ENCODE measurements at regions not wholly inside any gene's neighbourhood (a gene's known extent, or its start where the extent isn't known, plus 50 kb on each side); places are given as distances from the start of the nearest gene placed in this dataset.
"Not testable (repeated sequence)": the region's sequence is repeated elsewhere in the genome, so short reads cannot be mapped to it uniquely, and the experiment has no call there.

DNA sequence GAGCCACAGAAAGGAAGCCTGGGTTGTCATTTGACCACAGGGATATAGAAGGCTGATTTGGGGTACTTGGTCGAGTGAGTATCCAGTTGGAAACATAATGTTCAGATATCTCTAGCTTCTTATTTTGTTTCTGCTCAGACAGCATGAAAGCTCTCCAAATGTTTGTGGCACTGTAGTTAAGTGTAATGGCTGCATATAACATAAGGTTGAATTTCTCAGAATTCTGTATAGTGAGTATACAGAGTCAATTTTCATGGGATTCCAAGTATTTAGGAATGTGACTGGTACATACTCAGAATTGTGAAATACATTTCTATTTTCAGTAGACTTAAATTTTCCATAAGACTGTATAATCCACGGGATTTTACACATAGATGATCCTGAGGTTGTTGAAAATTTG lies 2102.1 kb upstream of the RAG2 start:
- DNase-seq = no peak

DNA sequence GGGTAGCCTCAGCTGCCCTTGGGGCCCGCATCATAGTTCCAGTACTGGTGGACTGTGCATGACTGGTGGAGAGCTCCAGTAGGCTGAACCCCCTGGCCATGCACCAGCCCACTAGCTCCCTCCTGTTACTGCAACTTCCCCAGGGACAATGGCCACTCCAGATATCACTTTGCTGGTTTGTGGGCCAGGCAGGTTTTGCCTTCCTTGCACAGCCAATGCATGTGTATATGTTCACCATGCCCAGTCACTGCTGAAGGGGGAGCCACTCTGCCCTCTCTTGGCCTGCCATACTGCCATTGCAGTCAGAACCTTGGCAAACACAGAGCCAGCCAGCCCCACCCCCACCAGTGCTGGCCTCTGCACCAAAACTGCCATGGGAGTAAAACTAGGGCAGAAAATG lies 2095.3 kb upstream of the RAG2 start:
- DNase-seq = no peak

DNA sequence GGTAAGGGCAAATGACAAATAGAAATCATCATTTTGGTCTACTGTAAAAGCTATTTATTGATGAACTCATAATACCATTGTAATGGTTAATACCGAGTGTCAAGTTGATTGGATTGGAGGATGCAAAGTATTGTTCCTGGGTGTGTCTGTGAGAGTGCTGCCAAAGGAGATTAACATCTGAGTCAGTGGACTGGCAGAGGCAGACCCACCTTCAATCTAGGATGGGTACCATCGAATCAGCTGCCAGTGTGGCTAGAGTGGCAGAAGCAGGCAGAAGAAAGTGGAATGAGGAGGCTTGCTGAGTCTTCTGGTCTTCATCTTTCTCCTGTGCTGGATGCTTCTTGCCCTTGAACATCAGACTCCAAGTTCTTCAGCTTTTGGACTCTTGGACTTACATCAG lies 2092.2 kb upstream of the RAG2 start:
- DNase-seq = not testable (repeated sequence)

DNA sequence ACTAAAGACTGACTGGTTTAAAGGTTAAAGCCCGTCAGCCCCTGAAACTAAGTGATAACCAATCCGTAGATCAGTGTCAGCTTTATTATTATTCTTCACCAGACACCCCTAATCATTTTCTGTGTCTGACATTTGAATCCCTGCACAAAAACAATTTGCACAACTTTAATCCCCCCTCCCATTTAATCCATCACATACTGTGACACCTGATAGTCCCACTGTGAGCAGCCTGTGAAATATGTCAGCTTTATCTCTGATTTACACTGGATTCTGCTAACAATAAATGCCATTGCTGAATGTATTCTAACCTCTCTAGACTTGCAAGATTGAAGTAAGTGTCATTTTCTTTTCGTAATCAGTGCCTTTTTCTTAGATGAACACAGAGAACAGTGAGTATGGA lies 2089.0 kb upstream of the RAG2 start:
- no peak for DNase-seq

DNA sequence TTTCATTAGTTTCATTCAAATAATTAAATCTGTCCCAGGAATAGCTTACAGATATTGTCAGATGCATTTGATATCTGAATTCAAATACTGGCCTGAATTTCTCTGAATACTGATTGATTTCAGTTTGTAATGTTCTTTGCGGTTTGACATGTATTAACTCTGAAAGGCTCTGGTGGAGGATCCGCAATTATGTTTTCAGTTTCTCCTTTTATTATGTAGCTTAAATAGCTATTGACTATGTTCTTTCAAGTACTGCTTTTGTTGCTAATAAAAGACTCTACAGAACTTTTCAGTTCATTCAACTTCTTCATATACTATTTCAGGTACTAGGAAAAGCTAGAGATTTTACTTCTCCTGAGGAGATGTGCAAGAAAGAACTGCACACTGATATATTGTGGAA lies 2085.4 kb upstream of the RAG2 start:
- DNase-seq = no peak

DNA sequence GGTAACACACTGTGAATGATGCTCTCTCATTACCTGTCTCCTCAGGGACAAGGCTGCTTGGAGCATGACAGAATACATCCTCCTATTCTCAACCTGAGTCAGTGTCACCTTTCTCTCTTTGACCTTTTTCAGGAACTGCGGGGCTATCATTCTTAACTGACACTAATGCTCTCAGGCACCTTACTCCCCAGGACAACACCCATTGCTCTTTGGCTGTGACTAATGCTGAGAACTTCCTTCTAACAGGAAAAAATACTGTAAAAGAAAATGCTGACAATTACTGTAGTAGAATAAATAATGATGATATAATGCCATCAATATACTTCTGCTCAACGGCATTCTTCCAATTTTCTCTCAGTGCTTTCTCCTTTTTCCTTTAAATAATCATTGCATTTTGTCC lies 2082.7 kb upstream of the RAG2 start:
- no peak for DNase-seq

DNA sequence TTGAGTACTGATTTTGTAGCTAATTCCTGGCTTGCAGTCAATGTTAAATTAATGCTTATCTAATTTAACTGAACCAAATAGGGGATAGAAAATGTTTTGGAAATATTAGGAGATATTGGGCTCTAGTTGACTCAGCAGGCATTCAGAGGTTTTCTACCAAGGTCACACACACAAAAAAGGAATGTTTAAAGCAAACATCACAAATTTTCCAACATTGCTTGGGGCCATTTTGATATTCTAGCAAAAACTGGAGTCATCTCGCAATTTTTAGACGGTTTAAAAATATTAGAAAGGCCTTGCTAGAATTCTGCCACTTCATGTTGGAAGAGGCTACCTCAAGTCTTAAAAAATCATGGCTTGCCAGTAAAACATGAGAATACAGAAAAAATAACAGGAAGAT lies 2082.1 kb upstream of the RAG2 start:
- no peak for DNase-seq

DNA sequence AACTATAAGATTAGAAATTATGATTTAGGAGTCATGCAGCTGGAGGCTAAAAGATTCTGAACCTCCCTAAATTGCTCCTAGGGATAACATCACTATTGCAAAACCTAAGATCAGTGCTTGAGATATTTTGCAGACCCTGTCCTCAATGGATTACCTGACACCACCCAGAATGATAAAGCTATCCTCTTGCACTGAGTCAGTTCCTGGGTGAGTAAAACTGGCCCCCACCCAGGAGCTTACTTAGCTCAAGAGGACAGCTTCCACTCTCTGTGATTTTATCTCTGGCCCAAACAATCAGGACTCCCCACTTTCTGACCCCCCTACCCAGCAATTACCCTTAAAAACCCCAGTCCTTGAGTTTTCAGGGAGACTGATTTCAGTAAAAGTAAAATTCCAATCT lies 2074.4 kb upstream of the RAG2 start:
- DNase-seq = no peak

DNA sequence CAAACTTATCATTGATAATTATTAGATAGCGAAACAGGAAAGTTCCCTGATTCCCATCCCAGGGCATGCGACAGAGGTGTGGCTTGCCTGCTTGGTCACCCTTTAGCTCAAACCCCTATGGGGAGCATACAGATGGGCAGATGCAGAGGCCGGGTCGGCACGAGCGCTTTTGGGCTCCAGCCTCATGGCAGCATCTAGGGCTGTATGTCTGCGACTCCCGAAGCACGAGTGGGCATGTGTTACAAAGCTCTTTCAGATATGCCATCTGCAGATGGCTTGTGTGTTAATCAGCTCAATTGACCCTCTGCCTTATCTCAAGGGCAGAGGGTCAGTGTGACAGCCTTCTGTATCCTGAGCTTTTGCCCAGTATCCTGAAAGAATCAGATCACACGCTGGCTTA lies 2069.3 kb upstream of the RAG2 start:
- DNase-seq = no peak

DNA sequence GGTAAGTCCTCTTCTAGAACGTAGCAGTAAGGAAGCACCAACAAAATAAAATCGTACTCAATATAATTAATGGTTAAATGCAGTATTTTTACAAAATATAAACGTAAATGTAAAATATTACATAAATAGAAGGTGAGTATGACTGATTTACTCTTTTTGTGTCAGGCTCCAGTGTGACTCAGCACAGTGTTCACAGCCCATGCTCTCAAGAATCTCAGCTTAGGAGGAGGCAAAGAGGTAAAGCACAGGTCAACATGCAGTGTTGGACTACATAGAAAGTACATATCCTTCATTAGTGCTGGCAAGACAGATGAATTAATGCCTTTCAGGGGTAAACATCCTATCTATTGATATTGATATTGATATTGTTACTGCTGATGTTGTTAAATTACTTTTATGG lies 2050.6 kb upstream of the RAG2 start:
- DNase-seq = no peak

DNA sequence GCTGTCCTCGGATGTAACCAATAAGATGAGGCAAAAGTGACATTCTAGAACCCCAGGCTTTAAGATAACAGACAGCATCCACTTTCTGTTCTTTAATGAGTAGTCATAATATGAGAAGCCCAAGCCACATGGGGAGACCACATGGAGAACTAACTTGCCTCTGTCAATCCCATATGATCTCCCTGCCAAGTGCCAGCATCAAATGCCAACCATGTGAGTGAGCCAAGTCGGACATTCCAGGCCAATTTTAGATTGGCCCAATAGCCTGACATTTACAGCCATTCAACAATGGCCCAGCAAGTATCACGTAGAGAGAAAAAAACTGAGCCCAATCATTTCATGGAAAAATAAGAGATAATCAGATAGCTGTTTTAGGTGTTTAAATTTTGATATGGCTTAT lies 2048.3 kb upstream of the RAG2 start:
- DNase-seq = no peak

DNA sequence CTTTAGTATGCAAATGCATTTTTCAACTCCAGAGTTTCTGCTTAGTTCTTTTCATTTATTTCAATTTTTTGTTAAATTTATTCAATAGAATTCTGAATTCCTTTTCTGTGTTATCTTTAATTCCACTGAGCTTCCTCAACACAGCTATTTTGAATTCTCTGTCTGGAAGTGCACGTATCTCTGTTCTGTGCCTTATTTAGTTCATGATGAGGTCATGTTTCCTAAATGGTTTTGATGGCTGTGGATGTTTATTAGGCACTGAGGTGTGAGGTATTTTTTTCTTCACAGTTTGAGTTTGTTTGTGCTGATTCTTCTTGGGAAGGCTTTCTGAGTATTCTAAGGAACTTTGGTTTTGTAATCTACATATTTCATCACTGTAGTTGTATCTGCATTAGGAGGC lies 2042.8 kb upstream of the RAG2 start:
- DNase-seq = no peak

DNA sequence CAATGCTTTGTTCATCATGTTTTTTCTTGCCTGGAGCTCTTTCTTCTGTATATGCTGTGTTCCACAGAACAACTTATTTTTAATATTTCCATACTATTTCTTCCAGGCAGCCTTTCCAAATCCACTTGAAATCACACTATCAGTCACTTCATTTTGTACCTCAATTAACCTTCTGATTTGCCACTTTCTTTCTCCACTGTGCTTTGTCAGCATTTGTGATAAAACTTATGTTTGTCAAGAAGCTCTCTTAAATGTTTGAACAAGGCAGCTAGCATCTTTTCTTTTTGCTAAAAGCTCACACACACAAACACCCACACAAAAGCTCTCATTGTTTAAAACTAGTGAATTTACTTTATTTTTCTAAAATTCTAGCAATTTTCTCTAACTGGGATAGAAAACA lies 2014.7 kb upstream of the RAG2 start:
- DNase-seq = no peak

DNA sequence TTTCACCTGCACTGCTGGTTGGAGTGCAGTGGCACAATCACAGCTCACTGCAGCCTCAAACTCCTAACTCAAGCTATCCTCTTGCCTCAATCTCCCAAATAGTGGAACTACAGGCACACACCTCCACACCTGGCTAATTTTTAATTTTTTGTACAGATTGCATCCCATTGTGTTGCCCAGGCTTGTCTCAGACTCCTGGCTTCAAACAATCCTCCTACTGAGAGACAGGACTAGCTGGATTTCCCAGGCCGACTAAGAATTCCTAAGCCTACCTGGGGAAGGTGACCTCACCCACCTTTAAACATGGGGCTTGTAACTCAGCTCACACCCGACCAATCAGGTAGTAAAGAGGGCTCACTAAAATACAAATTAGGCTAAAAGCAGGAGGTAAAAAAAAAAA lies 2003.3 kb upstream of the RAG2 start:
- not testable (repeated sequence) for DNase-seq

DNA sequence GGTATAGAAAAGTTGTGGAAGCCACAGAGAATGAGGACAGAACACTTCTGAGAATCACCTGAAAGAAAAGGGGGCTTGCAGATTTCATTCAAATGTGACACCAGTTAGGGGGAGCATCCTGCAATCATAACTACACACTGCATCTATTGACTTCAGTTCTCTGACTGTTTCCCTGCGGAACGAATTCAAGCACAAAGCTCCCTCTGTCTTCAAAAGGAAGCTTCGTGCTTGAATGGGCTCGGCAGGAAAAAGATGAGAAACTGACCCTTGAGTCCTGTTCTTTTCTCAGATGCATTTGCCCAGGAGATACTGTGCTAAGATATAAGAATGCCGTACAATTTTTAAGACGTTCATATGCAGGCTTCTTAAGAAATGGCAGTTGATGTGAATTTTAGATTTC lies 2000.4 kb upstream of the RAG2 start:
- no peak for DNase-seq

DNA sequence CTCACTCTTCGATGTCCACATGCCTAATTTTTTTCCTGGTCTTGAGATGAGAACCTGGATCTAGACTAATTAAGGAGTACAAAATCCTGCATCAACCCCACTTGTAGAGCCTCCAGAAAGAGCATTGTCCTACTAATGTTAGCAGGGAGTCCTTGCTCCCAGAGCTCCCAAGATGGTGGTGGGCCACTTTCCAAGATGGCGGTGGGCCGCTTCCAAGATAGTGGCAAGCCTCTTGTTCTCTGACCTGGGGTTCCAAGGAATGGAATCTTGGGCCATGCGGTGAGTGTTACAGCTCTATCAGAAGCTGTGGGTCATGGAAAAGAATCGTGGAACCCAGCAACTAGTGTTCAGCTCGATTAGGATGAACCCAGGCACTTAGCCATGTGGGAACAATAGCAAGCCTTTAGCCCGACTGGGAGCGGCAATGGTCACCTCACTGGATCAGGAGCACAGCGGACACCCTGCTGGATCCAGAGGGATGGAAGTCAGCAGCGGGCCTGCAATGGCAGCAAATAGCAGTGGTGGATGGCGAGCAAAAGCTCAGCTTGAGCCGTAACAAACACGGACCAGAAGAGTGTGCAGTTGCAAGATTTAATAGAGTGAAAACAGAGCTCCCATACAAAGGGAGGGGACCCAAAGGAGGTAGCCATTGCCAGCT lies 1997.5 kb upstream of the RAG2 start:
- not testable (repeated sequence) for DNase-seq

DNA sequence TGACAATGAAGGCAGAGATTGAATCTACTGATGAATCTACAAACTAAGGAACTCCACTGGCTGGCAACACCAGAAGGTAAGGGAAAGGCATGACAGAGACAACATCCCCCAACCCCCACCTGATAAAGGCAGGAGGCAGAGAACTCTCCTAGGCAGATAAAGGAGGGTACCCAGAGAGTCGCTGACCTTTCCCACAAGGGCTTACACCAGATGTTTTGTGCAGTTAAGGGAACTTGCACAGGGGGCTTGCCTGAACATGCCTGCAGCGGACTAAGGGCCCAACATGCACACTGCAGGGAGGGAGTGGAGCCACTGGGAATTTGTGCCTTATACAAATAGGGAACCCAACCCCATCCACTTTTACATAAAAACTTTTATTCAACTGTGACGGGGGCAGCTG lies 1996.9 kb upstream of the RAG2 start:
- DNase-seq = no peak

DNA sequence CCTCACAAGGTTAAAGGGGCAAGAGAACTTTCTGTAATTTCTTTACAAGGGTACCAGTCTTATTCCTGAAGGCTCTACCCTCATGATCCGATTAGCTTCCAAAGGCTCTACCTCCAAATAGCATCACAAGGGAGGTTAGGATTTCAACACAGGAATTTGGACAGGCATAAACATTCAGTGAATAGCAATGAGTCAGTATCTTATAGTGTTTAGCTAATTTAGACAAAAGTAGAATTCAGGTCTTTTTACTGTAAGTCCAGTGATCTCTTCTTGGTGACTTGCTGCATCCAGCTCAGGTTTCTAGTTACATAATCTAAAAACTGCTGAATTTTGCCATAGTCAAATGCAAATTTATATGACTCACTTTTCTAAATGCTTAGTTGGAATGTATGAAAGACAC lies 1995.6 kb upstream of the RAG2 start:
- no peak for DNase-seq

DNA sequence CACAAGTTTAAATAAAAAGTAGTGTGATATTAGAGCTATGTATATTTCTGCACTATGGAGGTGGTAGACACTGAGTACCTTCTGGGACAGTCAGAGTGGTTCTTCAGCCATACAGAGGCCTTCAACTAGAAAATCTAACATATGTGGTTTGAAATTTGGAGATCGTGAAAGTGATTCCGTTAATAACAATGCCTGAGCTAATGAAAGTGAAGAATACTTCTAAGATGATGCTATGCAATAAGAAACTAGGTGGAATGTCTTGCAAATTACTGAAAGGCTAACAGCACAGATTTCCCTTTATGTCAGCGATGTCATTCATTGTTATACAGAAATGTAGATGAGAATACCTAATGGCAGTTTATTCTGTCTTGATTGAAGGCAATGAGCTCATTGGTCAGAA lies 1984.7 kb upstream of the RAG2 start:
- no peak for DNase-seq

DNA sequence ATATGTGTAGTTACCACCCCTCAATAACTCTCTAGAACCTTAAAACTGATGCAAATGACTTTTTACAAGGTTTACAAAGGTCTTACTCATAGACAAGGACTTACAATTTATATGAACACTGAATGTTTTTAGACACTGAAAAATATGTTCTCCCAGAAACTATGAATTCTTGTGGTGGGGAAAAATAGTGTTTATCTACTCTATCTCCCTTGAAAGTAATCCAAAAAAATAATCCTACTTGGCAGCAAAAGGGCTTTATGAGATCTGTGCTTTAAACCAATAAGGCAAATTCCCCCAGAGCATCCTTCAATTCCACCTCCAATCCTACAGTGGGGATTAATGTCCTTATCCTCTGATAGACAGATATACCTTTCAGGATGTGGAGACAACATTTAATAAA lies 1984.1 kb upstream of the RAG2 start:
- DNase-seq = no peak

DNA sequence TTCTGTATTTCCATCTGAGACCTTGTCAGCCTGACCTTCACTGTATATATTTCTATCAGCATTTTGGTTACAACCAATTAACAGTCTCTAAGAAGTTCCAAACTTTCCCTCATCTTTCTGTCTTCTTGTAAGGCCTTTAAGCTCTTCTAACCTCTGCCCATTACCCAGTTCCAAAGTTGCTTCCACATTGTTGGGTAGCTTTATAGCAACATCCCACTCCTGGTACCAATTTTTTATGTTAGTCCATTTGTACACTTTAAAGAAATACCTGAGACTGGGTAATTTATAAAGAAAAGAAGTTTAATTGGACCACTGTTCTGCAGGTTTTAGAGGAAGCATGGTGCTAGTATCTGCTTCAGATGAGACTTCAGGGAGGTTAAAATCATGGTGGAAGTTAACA lies 1979.7 kb upstream of the RAG2 start:
- no peak for DNase-seq

DNA sequence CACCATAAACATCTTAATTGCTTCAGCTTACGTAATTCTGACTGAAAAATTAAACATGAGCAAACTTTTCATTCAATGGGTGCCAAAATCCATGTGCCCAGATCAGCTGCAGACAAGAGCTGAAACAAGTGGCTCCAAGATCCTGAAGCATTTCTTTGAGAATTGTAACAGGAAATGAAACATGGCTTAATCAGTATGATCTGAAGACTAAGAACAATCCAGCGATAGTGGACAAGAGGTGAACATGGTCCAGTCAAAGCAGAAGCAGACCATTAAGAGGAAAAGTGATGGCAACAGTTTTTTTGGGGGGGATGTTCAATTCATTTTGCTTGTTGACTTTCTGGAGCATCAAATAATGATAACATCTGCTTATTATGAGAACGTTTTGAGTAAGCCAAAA lies 1964.5 kb upstream of the RAG2 start:
- no peak for DNase-seq

DNA sequence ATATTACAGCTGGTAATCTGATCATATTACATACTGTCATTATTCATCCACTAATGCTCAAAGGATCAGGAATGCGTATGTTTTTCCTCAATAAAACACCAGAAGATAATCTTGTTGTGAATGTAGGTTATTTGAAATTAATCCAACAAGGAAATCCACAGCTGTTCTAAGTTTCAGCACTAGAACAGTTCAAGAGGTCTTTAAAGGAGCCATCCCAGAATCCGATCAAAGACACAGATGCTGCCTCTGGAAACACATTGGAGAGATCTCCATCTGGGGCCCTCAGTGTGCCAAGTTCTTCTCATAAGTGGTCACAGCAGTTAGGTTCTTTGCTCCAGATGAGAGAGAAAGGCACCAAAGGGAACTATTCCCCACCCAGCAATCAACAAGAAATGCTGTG lies 1955.1 kb upstream of the RAG2 start:
- DNase-seq = peak; percentile 50

DNA sequence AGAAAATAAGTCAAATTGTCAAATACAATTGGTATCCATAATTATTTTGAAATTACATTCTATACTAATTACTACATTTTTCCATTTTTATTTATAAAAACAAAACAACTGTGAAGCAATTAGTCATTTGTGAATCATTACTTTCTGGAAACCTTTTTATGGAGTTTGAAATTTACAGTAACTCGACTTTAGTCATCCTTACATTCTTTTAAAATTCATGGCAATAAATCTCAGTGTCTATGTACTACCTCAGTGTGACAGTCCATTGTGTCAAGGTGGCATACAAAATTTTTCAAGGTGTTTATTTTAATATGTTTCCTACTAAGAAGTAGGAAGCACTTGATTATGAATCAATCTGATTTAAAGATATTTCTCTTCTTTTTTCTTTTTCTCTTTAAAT lies 1949.4 kb upstream of the RAG2 start:
- DNase-seq = no peak

DNA sequence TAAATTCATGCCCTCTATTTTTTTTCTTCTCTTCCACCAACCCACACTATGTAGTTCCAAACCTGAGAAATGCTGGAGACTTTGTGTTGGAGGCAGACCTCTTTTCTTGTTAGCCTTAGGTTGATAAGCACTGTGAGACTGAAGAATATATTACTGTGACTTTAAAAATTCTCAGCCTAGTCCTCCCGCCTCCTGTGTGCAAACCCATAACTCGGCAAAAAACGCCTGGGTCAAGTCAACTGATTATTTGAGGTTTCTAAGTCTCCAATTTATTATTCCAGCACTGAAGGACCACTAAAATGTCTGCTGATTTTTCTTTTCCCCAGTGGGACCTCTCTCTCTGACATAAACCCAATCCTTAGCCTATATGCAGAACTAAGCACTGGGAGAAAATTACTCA lies 1946.0 kb upstream of the RAG2 start:
- DNase-seq = no peak

DNA sequence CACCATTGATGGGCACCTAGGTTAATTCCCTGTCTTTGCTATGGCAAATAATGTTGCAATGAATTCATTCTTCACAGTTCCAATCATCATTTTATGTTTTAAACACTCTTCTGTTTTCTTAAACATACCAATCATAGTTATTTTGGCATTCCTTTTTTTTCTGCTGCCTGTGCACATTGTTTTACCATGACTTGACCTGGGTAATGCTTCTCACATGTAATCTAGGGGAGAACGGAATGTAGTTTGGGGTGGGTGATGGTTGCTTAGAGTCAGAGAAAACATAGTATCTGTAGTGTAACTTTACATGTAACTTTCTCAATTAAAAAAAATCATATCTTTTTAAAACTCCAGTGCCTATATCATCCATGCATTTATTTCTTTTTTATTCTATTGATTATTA lies 1945.3 kb upstream of the RAG2 start:
- no peak for DNase-seq
